SK-N-SH treated with all-trans-retinoic acid at 6 μM for 48 hours (cell line): ENCODE measurements at regions not wholly inside any gene's neighbourhood (a gene's known extent, or its start where the extent isn't known, plus 50 kb on each side); places are given as distances from the start of the nearest gene placed in this dataset.

Source experiments
- PATZ1 ChIP-seq: fragments of 250-450 bp; sonication (Bioruptor Pico); IDR thresholded peaks from 2 replicates; pipeline ENCODE4 v1.8.0; 2020; ENCODE audit warnings: mild to moderate bottlenecking, moderate library complexity, borderline replicate concordance
- TF ChIP-seq, protein P1 (sequence below): fragments of 250-450 bp; sonication (Bioruptor Pico); IDR thresholded peaks from 2 replicates; pipeline ENCODE4 v1.5.1; 2020; ENCODE audit warnings: low read depth, mild to moderate bottlenecking, moderate library complexity

- TF ChIP-seq PATZ1 (CRISPR knock-in tag) = no peak
- TF ChIP-seq, protein P1, sequence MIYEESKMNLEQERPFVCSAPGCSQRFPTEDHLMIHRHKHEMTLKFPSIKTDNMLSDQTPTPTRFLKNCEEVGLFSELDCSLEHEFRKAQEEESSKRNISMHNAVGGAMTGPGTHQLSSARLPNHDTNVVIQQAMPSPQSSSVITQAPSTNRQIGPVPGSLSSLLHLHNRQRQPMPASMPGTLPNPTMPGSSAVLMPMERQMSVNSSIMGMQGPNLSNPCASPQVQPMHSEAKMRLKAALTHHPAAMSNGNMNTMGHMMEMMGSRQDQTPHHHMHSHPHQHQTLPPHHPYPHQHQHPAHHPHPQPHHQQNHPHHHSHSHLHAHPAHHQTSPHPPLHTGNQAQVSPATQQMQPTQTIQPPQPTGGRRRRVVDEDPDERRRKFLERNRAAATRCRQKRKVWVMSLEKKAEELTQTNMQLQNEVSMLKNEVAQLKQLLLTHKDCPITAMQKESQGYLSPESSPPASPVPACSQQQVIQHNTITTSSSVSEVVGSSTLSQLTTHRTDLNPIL = no peak
These were observed 189.8 kb downstream of the PLOD2 start for GRCh38 chr3:145971186-145971585.
